ENCODE measurements at regions not wholly inside any gene's neighbourhood (a gene's known extent, or its start where the extent isn't known, plus 50 kb on each side); places are given as distances from the start of the nearest gene placed in this dataset.

DNA sequence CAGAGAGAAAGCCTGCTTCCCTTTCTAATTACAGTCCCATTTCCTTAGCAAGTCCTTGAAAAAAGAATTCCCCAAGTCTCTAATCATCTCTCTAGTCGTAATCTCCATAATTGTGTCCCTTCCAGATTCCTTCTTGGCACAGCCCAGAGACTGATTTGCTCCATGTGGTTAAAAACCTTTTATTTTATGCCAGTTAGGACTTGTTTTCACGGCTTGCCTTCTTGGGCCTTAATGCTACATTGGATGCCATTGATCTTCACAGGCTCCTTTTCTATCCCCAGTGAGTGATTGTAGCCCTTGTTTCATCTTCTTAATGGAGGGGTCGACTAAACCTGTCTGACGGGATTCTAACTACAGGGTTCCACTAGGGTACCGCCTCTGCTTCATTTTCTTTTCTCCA, 650.6 kb upstream of the ARID1B start:
- TF ChIP-seq, protein P1, sequence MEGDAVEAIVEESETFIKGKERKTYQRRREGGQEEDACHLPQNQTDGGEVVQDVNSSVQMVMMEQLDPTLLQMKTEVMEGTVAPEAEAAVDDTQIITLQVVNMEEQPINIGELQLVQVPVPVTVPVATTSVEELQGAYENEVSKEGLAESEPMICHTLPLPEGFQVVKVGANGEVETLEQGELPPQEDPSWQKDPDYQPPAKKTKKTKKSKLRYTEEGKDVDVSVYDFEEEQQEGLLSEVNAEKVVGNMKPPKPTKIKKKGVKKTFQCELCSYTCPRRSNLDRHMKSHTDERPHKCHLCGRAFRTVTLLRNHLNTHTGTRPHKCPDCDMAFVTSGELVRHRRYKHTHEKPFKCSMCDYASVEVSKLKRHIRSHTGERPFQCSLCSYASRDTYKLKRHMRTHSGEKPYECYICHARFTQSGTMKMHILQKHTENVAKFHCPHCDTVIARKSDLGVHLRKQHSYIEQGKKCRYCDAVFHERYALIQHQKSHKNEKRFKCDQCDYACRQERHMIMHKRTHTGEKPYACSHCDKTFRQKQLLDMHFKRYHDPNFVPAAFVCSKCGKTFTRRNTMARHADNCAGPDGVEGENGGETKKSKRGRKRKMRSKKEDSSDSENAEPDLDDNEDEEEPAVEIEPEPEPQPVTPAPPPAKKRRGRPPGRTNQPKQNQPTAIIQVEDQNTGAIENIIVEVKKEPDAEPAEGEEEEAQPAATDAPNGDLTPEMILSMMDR (IDR thresholded peaks at IDR 0.05): no peak
- TF ChIP-seq POLR2A (IDR thresholded peaks at IDR 0.05): no peak
- 66 to 75% (median 74%) methylated on average over 5 of the region's 5 CpGs for WGBS, 4 donors
- H3K4me3 ChIP-seq: no peak overlapping the region
- no peaks in the 10 kb centered on the region for H3K27me3 ChIP-seq
- no peaks in the 10 kb centered on the region for H3K36me3 ChIP-seq (replicated peaks in 1 of 2)
- no peaks in the 10 kb centered on the region for H3K9me3 ChIP-seq (replicated peaks in 1 of 3)
- no peak for DNase-seq
- intact Hi-C loops (cut with DNase I): no loop called here
- no peak overlapping the region for H3K27ac ChIP-seq
- H3K4me1 ChIP-seq (replicated peaks in 1 of 2): no peaks in the 10 kb centered on the region

DNA sequence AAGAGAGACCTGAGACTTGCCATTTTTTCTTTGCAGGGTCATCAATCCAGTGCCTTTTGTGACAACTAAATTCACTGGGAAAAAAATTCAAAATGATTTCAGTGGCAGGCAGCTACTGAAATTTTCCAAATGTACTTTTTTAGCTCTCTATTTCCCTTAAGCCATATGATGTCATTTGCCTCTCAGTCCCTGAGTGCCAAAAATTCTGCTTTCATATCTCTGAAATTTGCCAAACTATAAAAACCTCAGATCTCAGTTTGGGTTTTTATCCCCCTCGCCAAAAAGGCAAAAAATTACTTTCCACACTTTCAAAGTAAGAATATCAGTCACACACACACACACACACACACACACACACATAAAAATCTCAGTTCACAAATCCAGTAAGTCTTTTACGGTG, 651.3 kb upstream of the ARID1B start:
- intact Hi-C loops (cut with DNase I): no loop called here
- DNase-seq: no peak
- H3K27me3 ChIP-seq: no peaks in the 10 kb centered on the region
- H3K4me3 ChIP-seq: no peak overlapping the region
- whole genome bisulfite sequencing, 4 donors: 73 to 88% (median 85%) methylated on average over 2 of the region's 2 CpGs
- no peak overlapping the region for H3K27ac ChIP-seq
- no peaks in the 10 kb centered on the region for H3K9me3 ChIP-seq (replicated peaks in 1 of 3)
- TF ChIP-seq, protein P1 (IDR thresholded peaks at IDR 0.05): no peak
- TF ChIP-seq POLR2A (IDR thresholded peaks at IDR 0.05): no peak
- no peaks in the 10 kb centered on the region for H3K36me3 ChIP-seq (replicated peaks in 1 of 2)
- H3K4me1 ChIP-seq (replicated peaks in 1 of 2): no peaks in the 10 kb centered on the region

DNA sequence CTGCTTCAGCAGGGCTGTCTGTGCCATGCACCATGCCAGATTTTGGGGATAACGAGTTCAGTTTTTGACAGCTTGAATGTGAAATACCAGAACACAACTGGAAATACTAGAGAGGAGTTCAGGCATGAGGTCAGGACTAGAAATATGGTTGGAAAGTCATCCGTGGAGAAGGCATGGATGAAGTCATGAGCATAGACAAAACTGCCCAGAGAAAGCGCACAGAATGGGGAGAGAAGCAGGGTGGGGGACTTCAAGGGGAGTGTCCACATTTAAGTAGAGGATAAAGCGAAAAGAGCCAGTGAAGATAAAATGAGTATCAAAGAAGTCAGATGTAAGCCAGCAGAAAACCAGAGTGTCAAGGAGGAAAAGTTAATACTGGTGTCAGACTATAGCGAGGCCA, 653.4 kb upstream of the ARID1B start:
- no peak for TF ChIP-seq POLR2A (IDR thresholded peaks at IDR 0.05)
- TF ChIP-seq, protein P1 (IDR thresholded peaks at IDR 0.05): no peak
- H3K36me3 ChIP-seq (replicated peaks in 1 of 2): no peaks in the 10 kb centered on the region
- no peak for DNase-seq
- no peaks in the 10 kb centered on the region for H3K27me3 ChIP-seq
- no peak overlapping the region for H3K4me3 ChIP-seq
- WGBS, 4 donors: 80 to 89% (median 87%) methylated on average over 5 of the region's 5 CpGs
- H3K4me1 ChIP-seq (replicated peaks in 1 of 2): no peaks in the 10 kb centered on the region
- intact Hi-C loops (cut with DNase I): no loop called here
- no peaks in the 10 kb centered on the region for H3K9me3 ChIP-seq (replicated peaks in 1 of 3)
- H3K27ac ChIP-seq: no peak overlapping the region

DNA sequence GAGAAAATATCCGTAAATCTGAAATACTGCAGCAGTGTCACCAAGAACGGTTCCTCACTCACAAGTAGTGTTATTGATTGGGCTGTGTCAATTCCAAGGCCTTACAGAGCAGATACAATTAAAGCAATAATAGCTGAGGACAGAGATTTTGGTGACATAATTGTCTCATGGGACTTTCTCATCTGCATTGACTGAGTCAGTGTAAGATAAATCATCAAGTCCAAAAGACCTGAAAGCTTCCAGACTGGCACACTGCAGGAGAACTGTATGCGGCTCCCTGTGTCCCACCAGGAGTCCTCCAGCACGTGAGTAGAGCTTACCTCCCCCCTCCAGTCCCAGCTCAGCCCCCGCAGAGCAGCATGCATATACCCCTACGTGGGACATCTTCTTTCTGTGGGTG, 655.2 kb upstream of the ARID1B start:
- intact Hi-C loops (cut with DNase I): no loop called here
- 78 to 87% (median 82%) methylated on average over 6 of the region's 6 CpGs for WGBS, 4 donors
- no peak for DNase-seq
- H3K27ac ChIP-seq: no peak overlapping the region
- no peaks in the 10 kb centered on the region for H3K36me3 ChIP-seq (replicated peaks in 1 of 2)
- no peak overlapping the region for H3K4me3 ChIP-seq
- H3K4me1 ChIP-seq (replicated peaks in 1 of 2): no peaks in the 10 kb centered on the region
- TF ChIP-seq POLR2A (IDR thresholded peaks at IDR 0.05): no peak
- no peaks in the 10 kb centered on the region for H3K27me3 ChIP-seq
- no peaks in the 10 kb centered on the region for H3K9me3 ChIP-seq (replicated peaks in 1 of 3)

DNA sequence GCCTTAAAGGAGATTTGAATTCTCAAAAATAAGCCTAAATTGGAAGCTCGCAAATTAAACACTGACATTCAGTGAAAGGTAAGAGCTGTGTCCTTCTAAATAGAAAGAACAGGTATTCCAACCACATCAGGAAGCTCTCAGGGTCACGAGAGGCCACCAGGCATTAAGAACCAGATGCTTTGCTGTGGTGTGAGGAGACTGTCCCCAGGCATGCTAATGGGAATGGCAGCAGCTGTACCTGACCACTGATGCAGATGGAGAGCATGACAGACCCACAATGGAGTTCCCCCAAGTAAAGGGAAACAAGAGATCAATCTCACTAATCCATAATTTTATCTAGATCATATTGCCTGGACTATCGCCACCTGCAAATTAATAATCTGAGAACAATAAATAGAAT, 658.9 kb upstream of the NOX3 start:
- H3K27ac ChIP-seq: no peak overlapping the region
- intact Hi-C loops (cut with DNase I): no loop called here
- WGBS, 4 donors: 66 to 77% (median 73%) methylated on average over 3 of the region's 3 CpGs

More for the DNA sequence above, 658.9 kb upstream of the NOX3 start:
- DNase-seq: no peak
- no peak for TF ChIP-seq POLR2A (IDR thresholded peaks at IDR 0.05)
- TF ChIP-seq, protein P1 (IDR thresholded peaks at IDR 0.05): no peak
- H3K4me3 ChIP-seq: no peak overlapping the region
- H3K27me3 ChIP-seq: no peaks in the 10 kb centered on the region
- no peaks in the 10 kb centered on the region for H3K9me3 ChIP-seq (replicated peaks in 1 of 3)
- no peaks in the 10 kb centered on the region for H3K4me1 ChIP-seq (replicated peaks in 1 of 2)
- no peaks in the 10 kb centered on the region for H3K36me3 ChIP-seq (replicated peaks in 1 of 2)
